Spleen (tissue), 7 donors: ENCODE measurements at regions not wholly inside any gene's neighbourhood (a gene's known extent, or its start where the extent isn't known, plus 50 kb on each side); places are given as distances from the start of the nearest gene placed in this dataset.

ENCODE experiments used
- POLR2A ChIP-seq, 3 donors: fragments of 450-650 bp; IDR thresholded peaks; one replicate each; pipeline ENCODE4 v1.5.1; 2017; ENCODE audit warnings: antibody characterized with exemption in 3 of 3, mild to moderate bottlenecking in 1 of 3
- TF ChIP-seq, protein P1 (sequence below), 11 experiments: fragments of 200-600 bp in 7 of 11; fragments of 450-650 bp in 4 of 11; sonication (generic) in 4 of 11; IDR thresholded peaks in 8 of 11; conservative IDR thresholded peaks in 3 of 11; 1 replicate in 7 of 11; 2 replicates in 4 of 11; pipeline versions ENCODE4 v1.4.0 to v1.8.0; 2016 to 2021; ENCODE audit warnings: antibody characterized with exemption in 11 of 11, inconsistent platforms in 4 of 11, mild to moderate bottlenecking in 1 of 11
- donor health status: DM: no; HTN: no; CAD: no; lungs with moderate emphysema.
- donor health status: DM: no; HTN: no; CAD: no.
- donor health status: DM: no; HTN: no; CAD: no.

DNA sequence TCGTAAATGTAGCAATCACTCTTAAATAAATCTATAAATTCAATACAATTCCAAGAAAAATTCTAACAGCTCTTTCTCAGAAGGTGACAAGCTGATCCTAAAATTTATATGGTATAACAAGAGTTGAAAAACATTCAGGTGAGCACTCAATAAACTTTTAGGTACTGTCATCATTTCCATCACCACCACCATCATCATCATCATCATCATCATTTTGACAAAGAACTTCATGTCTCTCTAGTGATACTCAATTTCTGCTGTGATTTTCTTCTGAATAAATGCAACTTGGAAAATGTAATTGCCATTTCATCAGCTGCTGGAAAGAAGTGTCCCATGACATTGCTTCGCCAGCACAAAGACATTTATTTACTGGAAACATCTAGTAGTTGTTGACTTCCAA, 222.9 kb upstream of the IRX5 start:
- no peak for TF ChIP-seq POLR2A (IDR thresholded peaks at IDR 0.05)
- TF ChIP-seq, protein P1, sequence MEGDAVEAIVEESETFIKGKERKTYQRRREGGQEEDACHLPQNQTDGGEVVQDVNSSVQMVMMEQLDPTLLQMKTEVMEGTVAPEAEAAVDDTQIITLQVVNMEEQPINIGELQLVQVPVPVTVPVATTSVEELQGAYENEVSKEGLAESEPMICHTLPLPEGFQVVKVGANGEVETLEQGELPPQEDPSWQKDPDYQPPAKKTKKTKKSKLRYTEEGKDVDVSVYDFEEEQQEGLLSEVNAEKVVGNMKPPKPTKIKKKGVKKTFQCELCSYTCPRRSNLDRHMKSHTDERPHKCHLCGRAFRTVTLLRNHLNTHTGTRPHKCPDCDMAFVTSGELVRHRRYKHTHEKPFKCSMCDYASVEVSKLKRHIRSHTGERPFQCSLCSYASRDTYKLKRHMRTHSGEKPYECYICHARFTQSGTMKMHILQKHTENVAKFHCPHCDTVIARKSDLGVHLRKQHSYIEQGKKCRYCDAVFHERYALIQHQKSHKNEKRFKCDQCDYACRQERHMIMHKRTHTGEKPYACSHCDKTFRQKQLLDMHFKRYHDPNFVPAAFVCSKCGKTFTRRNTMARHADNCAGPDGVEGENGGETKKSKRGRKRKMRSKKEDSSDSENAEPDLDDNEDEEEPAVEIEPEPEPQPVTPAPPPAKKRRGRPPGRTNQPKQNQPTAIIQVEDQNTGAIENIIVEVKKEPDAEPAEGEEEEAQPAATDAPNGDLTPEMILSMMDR (IDR thresholded peaks at IDR 0.05 in 8 of 11, conservative IDR thresholded peaks at IDR 0.05 in 3 of 11), result no peak
